Naive thymus-derived CD4-positive, alpha-beta T cell (primary cell): ENCODE measurements at regions not wholly inside any gene's neighbourhood (a gene's known extent, or its start where the extent isn't known, plus 50 kb on each side); places are given as distances from the start of the nearest gene placed in this dataset.

Source experiments
- ATAC-seq: fragments of 150-1000 bp; cut with Tn5 transposase; 2 replicates; pipeline ENCODE4 v1.10.0; 2021; ENCODE audit warnings: mild to moderate bottlenecking, moderate library complexity
- CTCF ChIA-PET: fragments of 350-600 bp; sonication (Branson Sonifier 250); formaldehyde crosslinking; loops from one replicate; lab custom pipeline; 2021; ENCODE audit warnings: antibody characterized with exemption; lab: Charles Lee
- POLR2A ChIA-PET: fragments of 350-600 bp; sonication (Branson Sonifier 250); formaldehyde crosslinking; loops from one replicate; lab custom pipeline; 2021; ENCODE audit warnings: antibody characterized with exemption, inconsistent platforms; lab: Charles Lee
- DNase-seq, 9 donors: peaks; one replicate each; pipeline versions ENCODE4 v3.0.0 to v3.0.0-alpha.2; 2020 to 2022; ENCODE audit warnings: mixed read lengths in 1 of 9
- H3K27ac ChIP-seq: one replicate; pipeline ENCODE4 v1.7.0; 2013; ENCODE audit warnings: mild to moderate bottlenecking, low read depth, low read length, moderate library complexity
- H3K27me3 ChIP-seq, 2 donors: one replicate each; pipeline ENCODE4 v1.7.0; 2013; ENCODE audit warnings: low read length in 2 of 2, mild to moderate bottlenecking in 2 of 2, moderate library complexity in 2 of 2; ENCODE audit not compliant: control insufficient read depth in 2 of 2, insufficient read depth in 2 of 2
- H3K36me3 ChIP-seq, 3 experiments: 1 replicate in 2 of 3; 2 replicates in 1 of 3; pipeline ENCODE4 v1.7.0; 2013; ENCODE audit warnings: low read length in 3 of 3, mild to moderate bottlenecking in 3 of 3, moderate library complexity in 1 of 3; ENCODE audit not compliant: insufficient read depth in 3 of 3, control insufficient read depth in 2 of 3
- H3K4me1 ChIP-seq, 2 donors: one replicate each; pipeline ENCODE4 v1.7.0; 2013; ENCODE audit warnings: low read length in 2 of 2, mild to moderate bottlenecking in 2 of 2, moderate library complexity in 1 of 2; ENCODE audit not compliant: control insufficient read depth in 2 of 2, insufficient read depth in 2 of 2
- H3K4me3 ChIP-seq: 2 replicates; pipeline ENCODE4 v1.7.0; 2013; ENCODE audit warnings: mild to moderate bottlenecking, low read length
- H3K9me3 ChIP-seq, 3 experiments: 1 replicate in 2 of 3; 2 replicates in 1 of 3; pipeline ENCODE4 v1.7.0; 2013; ENCODE audit warnings: low read length in 3 of 3; ENCODE audit not compliant: control insufficient read depth in 2 of 3
- H3K27ac Mint-ChIP-seq, 9 donors: one replicate each; pipeline ENCODE4 v1.8.0; 2020 to 2022; ENCODE audit warnings: mixed read lengths in 9 of 9, mild to moderate bottlenecking in 8 of 9, moderate library complexity in 5 of 9, inconsistent platforms in 2 of 9
- H3K27me3 Mint-ChIP-seq, 5 donors: one replicate each; pipeline ENCODE4 v1.8.0; 2021 to 2022; ENCODE audit warnings: mixed read lengths in 5 of 5, mild to moderate bottlenecking in 1 of 5
- H3K36me3 Mint-ChIP-seq, 5 donors: one replicate each; pipeline ENCODE4 v1.8.0; 2020 to 2022; ENCODE audit warnings: mixed read lengths in 5 of 5, mild to moderate bottlenecking in 3 of 5, inconsistent platforms in 1 of 5
- H3K4me1 Mint-ChIP-seq, 7 donors: one replicate each; pipeline ENCODE4 v1.8.0; 2020 to 2022; ENCODE audit warnings: mixed read lengths in 7 of 7, mild to moderate bottlenecking in 3 of 7, inconsistent platforms in 1 of 7
- H3K4me3 Mint-ChIP-seq, 10 donors: one replicate each; pipeline ENCODE4 v1.8.0; 2020 to 2022; ENCODE audit warnings: mild to moderate bottlenecking in 10 of 10, mixed read lengths in 10 of 10, moderate library complexity in 6 of 10, inconsistent platforms in 2 of 10
- H3K9me3 Mint-ChIP-seq, 11 donors: one replicate each; pipeline ENCODE4 v1.8.0; 2020 to 2022; ENCODE audit warnings: mixed read lengths in 11 of 11, mild to moderate bottlenecking in 4 of 11, inconsistent platforms in 1 of 11, moderate library complexity in 1 of 11
- intact Hi-C, 2 donors: fragments of 100-400 bp; cut with micrococcal nuclease; formaldehyde crosslinking; loops; one replicate each; pipeline ENCODE4 v1.15.1; 2023

DNA sequence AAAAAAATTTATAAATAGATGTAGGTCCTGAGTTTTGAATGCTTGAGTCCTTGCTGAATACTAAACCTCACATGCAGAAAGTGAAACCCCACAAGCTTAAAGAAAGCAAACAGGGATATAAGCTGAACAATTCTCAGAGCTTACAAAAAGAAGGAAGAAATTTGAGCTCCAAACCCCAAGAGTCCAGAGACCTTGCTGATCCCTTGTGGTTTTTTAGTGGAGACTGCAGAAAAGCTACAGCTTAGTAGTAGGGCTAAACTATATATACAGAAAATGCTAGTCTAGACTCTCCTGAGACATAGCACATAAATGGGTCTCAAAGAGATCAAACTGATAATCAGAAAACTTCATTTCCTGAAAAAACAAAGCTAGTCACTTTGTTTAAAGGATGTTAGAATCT is 1548.1 kb upstream of the ZEB2 start:
- no peaks in the 10 kb centered on the region for H3K36me3 ChIP-seq
- Mint-ChIP-seq H3K9me3 (peaks cover 0 to 18% (median 7%) of the 10 kb centered on the region in 11 donors), H3K27me3 (no peaks in the 10 kb centered on the region), H3K27ac (no peak overlapping the region), H3K36me3 (no peaks in the 10 kb centered on the region), H3K4me3 (no peak overlapping the region), H3K4me1 (no peaks in the 10 kb centered on the region)
- ChIA-PET POLR2A (no interaction called here), CTCF (interaction anchor here (0.8 kb wide), 1 partner anchor 9 kb away, joined by 3 read pairs; no protein-coding TSS in a partner anchor)
- no peak overlapping the region for H3K4me3 ChIP-seq
- intact Hi-C loops: no loop called here
- H3K9me3 ChIP-seq: no peaks in the 10 kb centered on the region
- no peaks in the 10 kb centered on the region for H3K4me1 ChIP-seq
- no peak overlapping the region for H3K27ac ChIP-seq
- H3K27me3 ChIP-seq: no peaks in the 10 kb centered on the region
- DNase-seq (no peak), ATAC-seq (no peak)

- no peak overlapping the region for H3K4me3 ChIP-seq
- no peaks in the 10 kb centered on the region for H3K36me3 ChIP-seq
- H3K4me1 ChIP-seq: no peaks in the 10 kb centered on the region
- no peak overlapping the region for H3K27ac ChIP-seq
- no peaks in the 10 kb centered on the region for H3K27me3 Mint-ChIP-seq
- H3K4me1 Mint-ChIP-seq: no peaks in the 10 kb centered on the region
- POLR2A ChIA-PET: no interaction called here
- CTCF ChIA-PET: no interaction called here
- H3K36me3 Mint-ChIP-seq: no peaks in the 10 kb centered on the region
- no peak overlapping the region for H3K27ac Mint-ChIP-seq
- no peaks in the 10 kb centered on the region for H3K9me3 ChIP-seq
- DNase-seq: no peak
- no peak overlapping the region for H3K4me3 Mint-ChIP-seq
- no peak for ATAC-seq
- H3K9me3 Mint-ChIP-seq: peaks cover 0 to 12% (median 2%) of the 10 kb centered on the region in 11 donors
- no peaks in the 10 kb centered on the region for H3K27me3 ChIP-seq
- intact Hi-C loops: no loop called here
Measured at GRCh38 chr2:146048141-146048540, 1528.2 kb upstream of the ZEB2 start.

DNA sequence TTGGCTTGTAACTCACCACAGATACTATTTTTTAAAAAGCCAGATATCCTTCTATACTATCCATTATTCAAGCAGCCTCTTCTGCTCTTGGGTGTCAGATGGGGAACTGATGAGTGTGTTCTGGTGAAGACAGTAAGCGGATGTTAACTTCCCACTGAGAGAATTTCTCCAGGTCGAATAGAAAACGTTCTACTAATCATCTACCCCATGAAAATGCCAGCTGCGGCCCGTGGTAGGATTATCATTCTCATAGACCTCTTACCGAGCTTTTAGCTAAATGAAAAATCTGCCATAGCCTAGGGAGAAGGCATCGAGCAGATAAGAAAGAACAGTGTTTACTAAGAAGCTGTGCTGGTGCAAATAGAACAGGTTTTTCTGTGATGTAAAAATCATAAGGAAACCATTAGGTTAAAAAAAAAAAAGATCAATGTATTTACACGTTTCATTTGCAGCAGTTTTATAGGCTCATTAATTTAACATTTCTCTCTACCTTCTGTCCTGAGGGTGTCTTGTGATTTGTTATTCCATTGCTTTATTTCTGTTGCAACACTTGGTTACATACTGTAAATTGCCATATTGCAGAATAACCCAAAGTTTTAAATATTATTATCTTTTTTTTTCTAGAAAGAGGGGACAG is 1521.5 kb upstream of the ZEB2 start:
- Histone ChIP-seq H3K4me3 (no peak overlapping the region), H3K4me1 (no peaks in the 10 kb centered on the region), H3K27ac (no peak overlapping the region), H3K27me3 (no peaks in the 10 kb centered on the region), H3K9me3 (no peaks in the 10 kb centered on the region), H3K36me3 (no peaks in the 10 kb centered on the region)
- ATAC-seq (no peak), DNase-seq (no peak)
- Mint-ChIP-seq H3K4me1 (no peaks in the 10 kb centered on the region), H3K4me3 (no peak overlapping the region), H3K9me3 (peaks cover 0 to 6% (median 0%) of the 10 kb centered on the region in 11 donors), H3K27ac (no peak overlapping the region), H3K27me3 (no peaks in the 10 kb centered on the region), H3K36me3 (no peaks in the 10 kb centered on the region)
- POLR2A ChIA-PET: interaction anchor here (0.7 kb wide), 1 partner anchor 21 kb away, joined by 3 read pairs; no protein-coding TSS in a partner anchor
- CTCF ChIA-PET: no interaction called here
- intact Hi-C loops: no loop called here

DNA sequence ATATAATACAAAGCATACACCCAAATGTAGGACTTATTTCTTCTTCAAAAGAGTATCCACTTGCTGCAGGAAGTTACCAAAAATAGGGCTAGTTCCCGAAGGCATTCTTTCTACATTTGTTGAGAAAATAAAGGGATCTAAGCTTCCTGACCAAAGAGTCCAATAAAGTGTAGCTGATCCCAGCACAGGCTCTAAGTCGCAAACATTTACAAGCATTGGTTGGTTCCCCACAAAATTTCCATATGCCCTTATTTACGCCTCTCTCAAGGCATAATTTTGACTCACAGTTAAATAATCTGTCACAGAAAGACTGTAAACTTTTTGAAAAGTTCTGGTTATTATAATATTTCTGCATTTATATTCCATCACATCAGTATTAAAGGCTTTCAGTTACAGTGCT is 1520.1 kb upstream of the ZEB2 start:
- Histone ChIP-seq H3K36me3 (no peaks in the 10 kb centered on the region), H3K4me1 (no peaks in the 10 kb centered on the region), H3K4me3 (no peak overlapping the region), H3K27me3 (no peaks in the 10 kb centered on the region), H3K27ac (no peak overlapping the region), H3K9me3 (no peaks in the 10 kb centered on the region)
- intact Hi-C loops: no loop called here
- Mint-ChIP-seq H3K27ac (no peak overlapping the region), H3K36me3 (no peaks in the 10 kb centered on the region), H3K27me3 (no peaks in the 10 kb centered on the region), H3K4me3 (no peak overlapping the region), H3K4me1 (no peaks in the 10 kb centered on the region), H3K9me3 (peaks cover 0 to 6% (median 0%) of the 10 kb centered on the region in 11 donors)
- ChIA-PET CTCF (no interaction called here), POLR2A (no interaction called here)
- ATAC-seq: no peak
- no peak for DNase-seq

GRCh38 chr2:146038014-146038413 is 1518.1 kb upstream of the ZEB2 start:
- H3K27me3 Mint-ChIP-seq: no peaks in the 10 kb centered on the region
- ATAC-seq (no peak), DNase-seq (no peak)
- intact Hi-C loops: no loop called here
- peaks cover 0 to 6% (median 0%) of the 10 kb centered on the region in 11 donors for H3K9me3 Mint-ChIP-seq
- H3K36me3 ChIP-seq: no peaks in the 10 kb centered on the region
- no peak overlapping the region for H3K27ac Mint-ChIP-seq
- no peaks in the 10 kb centered on the region for H3K27me3 ChIP-seq
- no peaks in the 10 kb centered on the region for H3K4me1 Mint-ChIP-seq
- no peaks in the 10 kb centered on the region for H3K4me1 ChIP-seq
- ChIA-PET CTCF (no interaction called here), POLR2A (no interaction called here)
- no peaks in the 10 kb centered on the region for H3K36me3 Mint-ChIP-seq
- no peaks in the 10 kb centered on the region for H3K9me3 ChIP-seq
- H3K27ac ChIP-seq: no peak overlapping the region
- no peak overlapping the region for H3K4me3 ChIP-seq
- H3K4me3 Mint-ChIP-seq: no peak overlapping the region

GRCh38 chr2:146037334-146037870 is 1517.5 kb upstream of the ZEB2 start:
- Histone ChIP-seq H3K9me3 (no peaks in the 10 kb centered on the region), H3K36me3 (no peaks in the 10 kb centered on the region), H3K4me1 (no peaks in the 10 kb centered on the region), H3K27me3 (no peaks in the 10 kb centered on the region), H3K27ac (no peak overlapping the region), H3K4me3 (no peak overlapping the region)
- intact Hi-C loops: no loop called here
- ChIA-PET POLR2A (no interaction called here), CTCF (no interaction called here)
- Mint-ChIP-seq H3K9me3 (peaks cover 0 to 6% (median 0%) of the 10 kb centered on the region in 11 donors), H3K36me3 (no peaks in the 10 kb centered on the region), H3K4me3 (no peak overlapping the region), H3K27me3 (no peaks in the 10 kb centered on the region), H3K27ac (no peak overlapping the region), H3K4me1 (no peaks in the 10 kb centered on the region)
- DNase-seq: no peak
- no peak for ATAC-seq

GRCh38 chr2:146031158-146031557 is 1511.2 kb upstream of the ZEB2 start:
- Histone ChIP-seq H3K27me3 (no peaks in the 10 kb centered on the region), H3K27ac (no peak overlapping the region), H3K36me3 (no peaks in the 10 kb centered on the region), H3K4me1 (no peaks in the 10 kb centered on the region), H3K9me3 (no peaks in the 10 kb centered on the region), H3K4me3 (no peak overlapping the region)
- Mint-ChIP-seq H3K4me3 (no peak overlapping the region), H3K27ac (no peak overlapping the region), H3K9me3 (peaks cover 0 to 12% (median 4%) of the 10 kb centered on the region in 11 donors), H3K27me3 (no peaks in the 10 kb centered on the region), H3K4me1 (no peaks in the 10 kb centered on the region), H3K36me3 (no peaks in the 10 kb centered on the region)
- intact Hi-C loops: no loop called here
- DNase-seq: no peak
- no peak for ATAC-seq
- CTCF ChIA-PET: no interaction called here
- POLR2A ChIA-PET: no interaction called here
